MM.1S (cell line): ENCODE measurements at regions not wholly inside any gene's neighbourhood (a gene's known extent, or its start where the extent isn't known, plus 50 kb on each side); places are given as distances from the start of the nearest gene placed in this dataset.

ENCODE experiments used
- EZH2phosphoT487 ChIP-seq: fragments of 300-600 bp; sonication (generic); IDR thresholded peaks from 2 replicates; pipeline ENCODE4 v1.6.1; 2018; ENCODE audit warnings: antibody characterized with exemption, low read length
- TF ChIP-seq, protein P1 (sequence below): fragments of 300-600 bp; sonication (generic); IDR thresholded peaks from 2 replicates; pipeline ENCODE4 v1.5.1; 2016; ENCODE audit warnings: antibody characterized with exemption, low read length, mixed read lengths

DNA sequence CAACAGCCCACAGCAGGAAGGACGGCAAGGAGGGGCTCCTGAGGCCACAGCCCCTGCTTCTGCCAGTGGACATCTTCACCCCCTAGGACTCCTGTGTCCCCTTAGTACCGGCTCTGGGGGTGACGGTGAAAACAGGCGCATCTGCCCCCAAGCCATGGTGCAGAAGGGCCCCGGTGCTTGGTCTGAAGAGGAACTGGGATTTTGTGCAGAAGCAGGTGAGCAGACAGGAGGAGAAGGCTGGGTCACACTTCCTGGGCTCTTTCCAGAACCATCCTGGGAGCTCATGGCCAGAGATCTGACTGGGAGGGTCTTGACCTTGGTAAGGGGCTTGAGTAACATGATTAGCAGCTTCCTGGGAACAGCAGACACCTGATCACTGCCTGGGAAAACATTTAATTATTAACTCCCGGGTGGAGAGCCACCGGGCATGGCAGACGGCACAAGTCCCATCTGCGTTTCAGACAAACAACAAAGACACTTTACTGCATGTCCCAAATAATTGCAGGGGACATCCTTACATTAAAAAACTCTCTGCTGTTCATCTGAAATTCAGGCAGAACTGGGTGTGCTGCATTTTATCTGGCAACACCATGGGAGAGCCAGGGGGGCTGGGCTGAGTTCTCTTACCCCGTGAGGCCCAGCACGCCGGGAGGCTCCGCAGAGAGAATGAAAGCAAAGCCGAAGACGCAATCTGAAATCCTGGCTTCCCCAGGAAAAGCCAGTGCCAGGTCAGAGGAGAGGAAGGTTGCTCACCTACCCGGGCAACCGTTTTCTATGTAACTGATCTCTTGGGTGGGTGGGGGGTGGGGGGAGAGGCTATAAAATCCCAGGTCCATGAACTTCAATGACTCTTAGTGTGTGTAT is 1542.8 kb downstream of the TSPY10 start:
- TF ChIP-seq, protein P1, sequence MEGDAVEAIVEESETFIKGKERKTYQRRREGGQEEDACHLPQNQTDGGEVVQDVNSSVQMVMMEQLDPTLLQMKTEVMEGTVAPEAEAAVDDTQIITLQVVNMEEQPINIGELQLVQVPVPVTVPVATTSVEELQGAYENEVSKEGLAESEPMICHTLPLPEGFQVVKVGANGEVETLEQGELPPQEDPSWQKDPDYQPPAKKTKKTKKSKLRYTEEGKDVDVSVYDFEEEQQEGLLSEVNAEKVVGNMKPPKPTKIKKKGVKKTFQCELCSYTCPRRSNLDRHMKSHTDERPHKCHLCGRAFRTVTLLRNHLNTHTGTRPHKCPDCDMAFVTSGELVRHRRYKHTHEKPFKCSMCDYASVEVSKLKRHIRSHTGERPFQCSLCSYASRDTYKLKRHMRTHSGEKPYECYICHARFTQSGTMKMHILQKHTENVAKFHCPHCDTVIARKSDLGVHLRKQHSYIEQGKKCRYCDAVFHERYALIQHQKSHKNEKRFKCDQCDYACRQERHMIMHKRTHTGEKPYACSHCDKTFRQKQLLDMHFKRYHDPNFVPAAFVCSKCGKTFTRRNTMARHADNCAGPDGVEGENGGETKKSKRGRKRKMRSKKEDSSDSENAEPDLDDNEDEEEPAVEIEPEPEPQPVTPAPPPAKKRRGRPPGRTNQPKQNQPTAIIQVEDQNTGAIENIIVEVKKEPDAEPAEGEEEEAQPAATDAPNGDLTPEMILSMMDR = no peak
- TF ChIP-seq EZH2phosphoT487 = no peak
